HPDE6-E6E7 (cell line): ENCODE measurements at regions not wholly inside any gene's neighbourhood (a gene's known extent, or its start where the extent isn't known, plus 50 kb on each side); places are given as distances from the start of the nearest gene placed in this dataset.
A peak's percentile ranks its signal among the peaks of the same experiment; 100 is the strongest.
"Not testable (repeated sequence)": the region's sequence is repeated elsewhere in the genome, so short reads cannot be mapped to it uniquely, and the experiment has no call there.

Source experiments
- DNase-seq: peaks from one replicate; pipeline ENCODE4 v3.0.0; 2011; ENCODE audit warnings: missing footprints; ENCODE audit errors: extremely low spot score

DNA sequence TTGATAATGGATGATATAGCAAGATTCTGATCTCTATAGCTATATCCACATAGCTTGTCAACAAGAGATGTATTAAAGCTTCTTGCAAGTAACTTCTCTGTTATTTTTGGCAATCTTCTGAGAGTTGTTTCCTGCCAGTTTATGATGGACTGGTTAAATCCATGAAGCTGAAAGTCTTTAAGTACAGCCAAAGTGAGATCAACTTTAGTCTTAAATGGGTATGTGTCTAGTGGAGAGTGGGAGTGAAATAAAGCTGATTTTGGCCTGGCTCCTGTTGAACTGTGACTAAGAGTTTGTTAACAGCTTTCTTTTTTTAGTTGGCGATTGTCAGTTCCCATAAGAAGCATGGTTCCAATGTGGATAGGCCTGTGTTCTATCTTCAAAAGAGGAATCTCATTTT lies 350.9 kb upstream of the PCSK5 start:
- no peak for DNase-seq

DNA sequence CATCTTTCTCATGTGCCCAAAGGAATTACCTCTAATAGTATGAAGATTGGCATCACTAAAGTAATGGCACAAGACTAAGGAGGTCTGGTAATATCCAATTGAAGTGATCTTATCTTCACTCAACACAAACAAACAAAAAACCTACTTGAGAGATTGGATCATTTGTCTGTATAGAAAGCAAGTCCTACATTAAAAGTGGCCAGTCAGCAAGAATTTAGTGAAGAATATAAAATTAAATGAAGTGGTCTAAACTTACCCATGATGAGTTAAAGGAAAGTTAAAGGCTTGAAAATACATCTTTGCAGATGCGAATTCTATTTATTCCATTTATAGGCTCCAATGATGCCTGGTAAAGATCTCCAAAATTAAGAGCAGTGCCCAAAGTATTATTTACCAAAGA lies 350.3 kb upstream of the PCSK5 start:
- DNase-seq = no peak

DNA sequence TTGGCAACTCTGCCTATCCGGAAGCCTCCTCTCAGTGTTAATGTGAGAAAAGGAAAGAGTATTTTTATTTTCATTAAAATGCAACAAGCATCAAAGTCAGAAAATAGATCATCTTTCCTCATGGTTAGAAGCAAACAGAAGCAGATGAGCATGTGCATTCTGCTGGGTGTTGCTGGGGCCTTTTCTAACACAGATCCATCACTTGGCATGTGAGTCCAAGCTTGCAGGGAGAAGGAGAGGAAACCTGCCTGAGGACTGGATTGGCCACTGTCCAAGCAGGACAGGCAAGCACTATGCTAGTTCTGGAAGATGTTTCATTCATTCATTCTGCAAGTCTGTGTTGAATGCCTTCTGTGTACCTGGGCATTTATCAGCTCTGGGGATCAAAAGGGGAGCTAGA lies 348.7 kb upstream of the PCSK5 start:
- DNase-seq = no peak

- no peak for DNase-seq
These were observed 345.7 kb upstream of the PCSK5 start for GRCh38 chr9:75544815-75545214.

GRCh38 chr9:75545287-75545686 lies 345.2 kb upstream of the PCSK5 start:
- no peak for DNase-seq

GRCh38 chr9:75548871-75549270 lies 341.6 kb upstream of the PCSK5 start:
- DNase-seq = no peak

DNA sequence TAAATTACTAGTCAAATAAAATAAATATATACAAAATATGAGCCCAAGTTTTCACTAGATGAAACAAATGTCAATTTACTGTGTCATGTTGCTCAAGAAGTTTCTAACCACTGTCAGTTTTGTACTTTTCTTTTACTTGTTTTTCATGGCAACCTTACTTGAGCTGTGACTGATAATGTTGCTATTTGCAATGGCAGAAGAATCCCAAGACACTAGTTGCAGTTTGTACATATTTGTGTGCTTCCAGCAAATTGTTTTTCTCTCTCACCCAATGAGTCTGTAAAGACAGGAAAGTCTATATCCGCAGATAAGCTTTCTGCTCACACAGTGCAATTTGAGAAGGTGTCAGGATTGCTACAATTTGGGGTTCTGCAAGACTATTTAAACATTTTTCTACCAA lies 338.6 kb upstream of the PCSK5 start:
- DNase-seq = no peak

GRCh38 chr9:75552941-75553340 lies 337.5 kb upstream of the PCSK5 start:
- DNase-seq = no peak

DNA sequence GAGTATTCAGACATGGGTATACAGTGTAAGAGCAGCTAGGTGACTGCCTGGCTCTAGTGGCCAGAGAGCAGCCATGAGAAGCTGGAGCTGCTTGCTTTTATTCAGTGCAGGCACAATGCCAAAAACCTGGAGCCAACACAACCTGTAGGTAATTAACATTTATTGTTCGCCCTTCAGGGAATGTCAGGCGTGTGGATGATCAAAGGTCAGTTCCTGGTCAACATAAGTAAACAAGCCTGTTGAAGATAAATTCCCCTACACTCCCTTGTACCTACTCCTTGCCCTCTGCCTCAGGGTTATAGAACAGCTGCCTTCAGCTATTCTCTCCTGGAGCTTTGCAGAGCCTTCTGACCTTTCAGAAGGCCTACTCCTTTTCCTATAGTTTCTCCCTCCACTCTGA lies 323.7 kb upstream of the PCSK5 start:
- not testable (repeated sequence) for DNase-seq

DNA sequence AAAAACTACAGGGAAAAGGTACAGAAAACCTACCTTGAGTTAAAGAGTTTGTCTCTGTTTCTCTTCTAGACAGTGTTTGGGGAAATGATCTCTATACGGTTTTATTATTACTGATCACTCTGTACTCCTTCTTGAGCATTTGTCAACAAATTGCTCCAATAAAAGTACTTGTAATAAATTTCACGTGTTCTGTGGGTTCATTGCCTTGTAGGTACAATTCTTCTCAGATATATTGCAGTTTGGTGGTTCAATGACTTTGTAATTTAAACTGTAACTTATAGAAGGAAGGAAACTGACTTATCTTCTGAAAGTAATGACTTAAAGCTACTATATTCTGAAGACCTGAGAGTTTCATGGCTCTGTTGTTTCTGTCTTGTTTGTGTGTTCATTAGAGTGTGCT lies 319.9 kb upstream of the PCSK5 start:
- DNase-seq = no peak

- DNase-seq = no peak
These were observed 315.9 kb upstream of the PCSK5 start for GRCh38 chr9:75574569-75574968.

DNA sequence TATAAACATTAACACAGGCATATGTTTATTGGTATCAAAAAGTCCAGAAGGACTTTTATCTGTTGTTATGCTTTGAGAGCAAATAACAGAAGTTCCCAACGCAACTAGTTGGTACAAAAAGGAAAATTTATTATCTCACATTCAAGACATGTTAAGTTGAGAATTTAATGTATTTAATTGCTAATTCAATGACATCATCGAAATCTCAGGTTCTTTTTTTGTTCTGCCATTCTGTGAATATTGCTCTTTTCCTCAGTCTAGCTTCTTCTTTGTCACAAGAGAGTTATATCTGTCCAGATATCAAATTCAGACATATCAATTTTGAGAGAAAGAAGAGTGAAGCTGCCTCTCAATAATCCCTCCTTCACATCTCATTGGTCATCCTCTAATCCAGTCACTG lies 307.6 kb upstream of the PCSK5 start:
- no peak for DNase-seq

GRCh38 chr9:75588808-75589207 lies 301.7 kb upstream of the PCSK5 start:
- peak; percentile 2 for DNase-seq

DNA sequence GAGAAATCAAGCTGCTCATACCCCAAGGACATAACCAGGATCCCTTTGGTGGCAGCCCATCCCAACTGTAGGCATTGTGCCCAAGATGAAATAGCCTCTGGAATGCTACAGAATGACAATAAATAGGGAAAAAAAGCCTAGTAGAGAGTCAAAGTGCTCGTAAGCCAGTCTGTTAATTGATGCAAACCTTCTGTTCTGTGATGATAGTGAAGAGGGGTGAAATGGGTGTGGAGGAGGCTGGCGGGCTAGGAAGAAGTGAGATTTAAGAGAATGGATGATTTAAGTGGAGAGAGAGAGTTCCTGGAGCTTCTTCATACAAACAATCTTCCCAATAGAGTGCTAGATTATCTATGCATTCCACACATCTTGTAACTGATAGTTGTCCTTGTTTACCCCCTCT lies 301.0 kb upstream of the PCSK5 start:
- no peak for DNase-seq

- no peak for DNase-seq
These were observed 298.5 kb upstream of the PCSK5 start for GRCh38 chr9:75591972-75592371.

- no peak for DNase-seq
These were observed 297.9 kb upstream of the PCSK5 start for GRCh38 chr9:75592586-75592985.

DNA sequence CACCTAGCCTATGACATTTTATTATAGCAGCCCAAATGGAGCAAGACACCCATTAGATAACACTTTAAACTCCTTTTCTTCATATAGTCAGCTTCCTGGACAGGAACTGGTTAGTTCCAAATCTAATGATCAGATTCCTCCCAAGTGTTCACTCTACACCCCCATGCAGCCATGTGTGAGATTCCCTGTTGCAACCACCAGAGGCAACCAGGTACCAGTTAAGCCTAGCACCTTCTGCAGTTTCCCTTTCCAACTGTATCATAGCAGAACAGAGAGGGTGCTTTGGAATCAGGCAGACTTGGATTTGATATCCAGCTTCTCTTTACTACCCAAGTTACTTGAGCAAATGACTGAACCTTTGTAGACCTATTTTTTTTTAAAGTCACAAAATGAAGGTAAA lies 296.6 kb upstream of the PCSK5 start:
- no peak for DNase-seq

- DNase-seq = no peak
These were observed 291.3 kb upstream of the PCSK5 start for GRCh38 chr9:75599126-75599525.

GRCh38 chr9:75601280-75601679 lies 289.2 kb upstream of the PCSK5 start:
- no peak for DNase-seq

- DNase-seq = no peak
These were observed 288.4 kb upstream of the PCSK5 start for GRCh38 chr9:75602060-75602459.

DNA sequence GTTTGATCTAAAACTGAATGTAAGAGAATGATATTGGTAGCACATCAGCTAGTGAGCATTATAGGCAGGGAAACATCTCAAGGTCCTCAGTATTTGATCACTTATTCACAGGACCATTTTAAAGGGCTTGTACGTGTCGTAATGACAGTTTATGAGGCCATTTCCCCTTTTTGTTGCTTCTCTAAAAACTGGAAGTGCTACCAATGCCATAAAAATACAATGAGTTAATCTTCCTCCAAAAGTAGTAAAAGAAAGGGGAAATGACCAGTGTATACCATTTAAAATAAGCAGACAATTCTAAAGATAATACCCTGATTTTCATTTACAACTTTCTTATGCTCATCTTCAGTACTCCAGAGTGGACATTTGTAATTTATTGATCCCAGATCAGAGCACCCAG lies 285.8 kb upstream of the PCSK5 start:
- DNase-seq = no peak

GRCh38 chr9:75607521-75607920 lies 283.0 kb upstream of the PCSK5 start:
- DNase-seq = no peak

DNA sequence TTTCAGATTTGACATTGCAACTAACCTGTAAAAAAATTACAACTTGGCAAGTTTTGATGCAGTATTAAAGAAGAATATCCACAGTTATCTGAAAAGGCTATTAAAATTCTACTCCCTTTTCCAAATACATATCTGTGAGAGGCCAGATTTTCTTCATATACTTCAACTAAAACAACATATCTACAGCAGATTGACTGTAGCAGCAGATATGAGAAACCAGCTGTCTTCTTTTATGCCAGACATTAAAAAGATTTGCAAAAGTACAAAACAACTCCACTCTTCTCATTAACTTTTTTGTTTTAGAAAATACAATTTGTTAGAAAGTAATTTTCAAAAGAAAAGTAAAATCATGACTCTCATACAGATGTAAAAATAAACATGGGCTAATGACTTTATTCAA lies 281.1 kb upstream of the PCSK5 start:
- DNase-seq = no peak

DNA sequence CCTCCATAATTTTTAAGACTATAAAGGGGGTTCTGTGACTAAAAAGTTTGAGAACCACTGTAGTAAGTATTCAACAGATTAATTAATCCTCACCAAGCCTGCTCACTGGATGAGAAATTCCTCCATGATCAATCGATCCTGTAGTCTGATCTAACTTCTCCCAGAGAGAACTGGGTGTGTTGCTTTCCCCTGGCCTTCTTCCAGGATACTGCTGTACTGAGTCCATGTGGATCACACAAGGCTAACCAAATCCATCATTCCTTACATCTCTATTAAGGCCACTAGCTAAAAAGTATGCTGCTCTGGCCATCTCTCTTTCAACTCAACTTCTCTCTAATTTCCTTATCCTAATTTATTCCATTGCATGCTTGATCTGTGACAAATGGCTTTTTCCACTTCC lies 280.2 kb upstream of the PCSK5 start:
- no peak for DNase-seq

DNA sequence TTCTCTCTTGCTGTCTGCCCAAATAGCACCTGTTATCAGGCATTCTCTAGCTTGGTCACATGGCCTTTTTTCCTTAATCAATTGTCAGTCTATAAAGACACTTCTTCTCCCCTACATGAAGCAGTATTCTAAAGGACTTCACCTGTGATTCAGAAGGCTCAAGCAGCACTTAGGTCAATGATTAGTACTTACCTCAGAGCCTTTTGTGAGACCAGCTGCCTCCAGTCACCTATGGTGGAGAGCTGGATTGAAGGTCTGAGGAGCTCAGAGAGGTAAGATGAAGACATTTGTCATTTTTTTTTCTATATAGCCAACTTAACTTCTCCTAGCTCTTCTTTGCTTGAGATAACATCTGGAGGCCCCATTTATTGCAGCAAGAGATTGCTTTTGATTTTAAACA lies 278.3 kb upstream of the PCSK5 start:
- no peak for DNase-seq
